Urinary bladder (tissue), 3 donors: ENCODE measurements at regions not wholly inside any gene's neighbourhood (a gene's known extent, or its start where the extent isn't known, plus 50 kb on each side); places are given as distances from the start of the nearest gene placed in this dataset.
A peak's percentile ranks its signal among the peaks of the same experiment; 100 is the strongest.
"Not testable (repeated sequence)": the region's sequence is repeated elsewhere in the genome, so short reads cannot be mapped to it uniquely, and the experiment has no call there.

Experiments
- DNase-seq: peaks from one replicate; pipeline ENCODE4 v3.0.0-alpha.2; 2015; ENCODE audit errors: extremely low spot score
- H3K27ac ChIP-seq: one replicate; pipeline ENCODE4 v1.5.1; 2013; ENCODE audit warnings: low read depth, mild to moderate bottlenecking, moderate library complexity
- H3K36me3 ChIP-seq: one replicate; pipeline ENCODE4 v1.6.1; 2013; ENCODE audit warnings: mild to moderate bottlenecking, moderate library complexity; ENCODE audit not compliant: insufficient read depth
- H3K4me1 ChIP-seq: one replicate; pipeline ENCODE4 v1.6.1; 2013; ENCODE audit warnings: mild to moderate bottlenecking, moderate library complexity; ENCODE audit not compliant: insufficient read depth
- H3K4me3 ChIP-seq: one replicate; pipeline ENCODE4 v1.5.1; 2013; ENCODE audit warnings: low read depth, low read length
- WGBS: extraction: QIAGEN DNeasy Blood & Tissue Kit; methylation state at CpG from one replicate; pipeline ENCODE4 v1.1.7; 2013; 5-methylcytosine and 5-hydroxymethylcytosine counted together
- donor health status: healthy with polysubstance abuse.
- donor health status: healthy.

GRCh38 chr16:76125871-76126270, 151.3 kb upstream of the CNTNAP4 start:
- Histone ChIP-seq H3K27ac (no peak overlapping the region), H3K4me3 (no peak overlapping the region), H3K4me1 (no peaks in the 10 kb centered on the region), H3K36me3 (no peaks in the 10 kb centered on the region)
- no peak for DNase-seq

- H3K4me1 ChIP-seq, H3K27ac ChIP-seq, H3K4me3 ChIP-seq, H3K36me3 ChIP-seq, DNase-seq: not testable (repeated sequence)
- 64% methylated on average over 6 of the region's 6 CpGs for WGBS
Observed at GRCh38 chr16:76138056-76138455, 139.1 kb upstream of the CNTNAP4 start.

GRCh38 chr16:76157629-76158028, 119.6 kb upstream of the CNTNAP4 start:
- H3K36me3 ChIP-seq, result no peaks in the 10 kb centered on the region
- WGBS, result 73% methylated on average over 5 of the region's 5 CpGs
- no peak for DNase-seq
- H3K27ac ChIP-seq, result no peak overlapping the region
- H3K4me3 ChIP-seq, result no peak overlapping the region
- no peaks in the 10 kb centered on the region for H3K4me1 ChIP-seq

GRCh38 chr16:76162046-76162445, 115.2 kb upstream of the CNTNAP4 start:
- Histone ChIP-seq H3K4me1 (no peaks in the 10 kb centered on the region), H3K27ac (no peak overlapping the region), H3K4me3 (no peak overlapping the region), H3K36me3 (no peaks in the 10 kb centered on the region)
- DNase-seq, result no peak
- 78% methylated on average over 3 of the region's 3 CpGs for WGBS

- no peak overlapping the region for H3K4me3 ChIP-seq
- no peak for DNase-seq
- H3K4me1 ChIP-seq, result no peaks in the 10 kb centered on the region
- no peaks in the 10 kb centered on the region for H3K36me3 ChIP-seq
- H3K27ac ChIP-seq, result no peak overlapping the region
- 90% methylated on average over 2 of the region's 2 CpGs for WGBS
Observed at GRCh38 chr16:76164970-76165558, 112.1 kb upstream of the CNTNAP4 start.

GRCh38 chr16:76175718-76176117, 101.5 kb upstream of the CNTNAP4 start:
- WGBS, result 53% methylated on average over 3 of the region's 3 CpGs
- no peak for DNase-seq
- Histone ChIP-seq H3K4me3 (no peak overlapping the region), H3K4me1 (no peaks in the 10 kb centered on the region), H3K36me3 (no peaks in the 10 kb centered on the region), H3K27ac (no peak overlapping the region)

GRCh38 chr16:76176153-76176552, 101.0 kb upstream of the CNTNAP4 start:
- WGBS, result 72% methylated on average over 4 of the region's 4 CpGs
- Histone ChIP-seq H3K4me1 (no peaks in the 10 kb centered on the region), H3K4me3 (no peak overlapping the region), H3K27ac (no peak overlapping the region), H3K36me3 (no peaks in the 10 kb centered on the region)
- DNase-seq, result no peak

GRCh38 chr16:76176616-76177015, 100.6 kb upstream of the CNTNAP4 start:
- no peak for DNase-seq
- Histone ChIP-seq H3K4me1 (no peaks in the 10 kb centered on the region), H3K4me3 (no peak overlapping the region), H3K36me3 (no peaks in the 10 kb centered on the region), H3K27ac (no peak overlapping the region)
- WGBS, result 85% methylated on average over 4 of the region's 4 CpGs

- 50% methylated on average over 3 of the region's 3 CpGs for WGBS
- no peak for DNase-seq
- Histone ChIP-seq H3K4me1 (no peaks in the 10 kb centered on the region), H3K36me3 (no peaks in the 10 kb centered on the region), H3K4me3 (no peak overlapping the region), H3K27ac (no peak overlapping the region)
Observed at GRCh38 chr16:76182041-76182635, 95.1 kb upstream of the CNTNAP4 start.

- Histone ChIP-seq H3K4me3 (no peak overlapping the region), H3K27ac (no peak overlapping the region), H3K4me1 (no peaks in the 10 kb centered on the region), H3K36me3 (no peaks in the 10 kb centered on the region)
- WGBS, result 51% methylated on average over 1 of the region's 1 CpG
- no peak for DNase-seq
Observed at GRCh38 chr16:76183647-76184046, 93.6 kb upstream of the CNTNAP4 start.

GRCh38 chr16:76190057-76190456, 87.1 kb upstream of the CNTNAP4 start:
- no peaks in the 10 kb centered on the region for H3K36me3 ChIP-seq
- no peak overlapping the region for H3K4me3 ChIP-seq
- H3K27ac ChIP-seq, result no peak overlapping the region
- 91% methylated on average over 2 of the region's 2 CpGs for WGBS
- DNase-seq, result no peak
- no peaks in the 10 kb centered on the region for H3K4me1 ChIP-seq

- DNase-seq, result no peak
- Histone ChIP-seq H3K4me3 (no peak overlapping the region), H3K36me3 (no peaks in the 10 kb centered on the region), H3K27ac (no peak overlapping the region), H3K4me1 (no peaks in the 10 kb centered on the region)
Observed at GRCh38 chr16:76190480-76190879, 86.7 kb upstream of the CNTNAP4 start.

GRCh38 chr16:76193906-76194615, 83.1 kb upstream of the CNTNAP4 start:
- DNase-seq, result peak; percentile 69
- 10% methylated on average over 8 of the region's 8 CpGs for WGBS
- Histone ChIP-seq H3K4me1 (no peaks in the 10 kb centered on the region), H3K27ac (peak overlapping the region; percentile 38), H3K36me3 (no peaks in the 10 kb centered on the region), H3K4me3 (no peak overlapping the region)

- H3K36me3 ChIP-seq, result no peaks in the 10 kb centered on the region
- DNase-seq, result peak; percentile 14
- no peaks in the 10 kb centered on the region for H3K4me1 ChIP-seq
- H3K4me3 ChIP-seq, result no peak overlapping the region
- no peak overlapping the region for H3K27ac ChIP-seq
- 13% methylated on average over 2 of the region's 2 CpGs for WGBS
Observed at GRCh38 chr16:76194616-76195015, 82.6 kb upstream of the CNTNAP4 start.
